ENCODE measurements at regions not wholly inside any gene's neighbourhood (a gene's known extent, or its start where the extent isn't known, plus 50 kb on each side); places are given as distances from the start of the nearest gene placed in this dataset.

DNA sequence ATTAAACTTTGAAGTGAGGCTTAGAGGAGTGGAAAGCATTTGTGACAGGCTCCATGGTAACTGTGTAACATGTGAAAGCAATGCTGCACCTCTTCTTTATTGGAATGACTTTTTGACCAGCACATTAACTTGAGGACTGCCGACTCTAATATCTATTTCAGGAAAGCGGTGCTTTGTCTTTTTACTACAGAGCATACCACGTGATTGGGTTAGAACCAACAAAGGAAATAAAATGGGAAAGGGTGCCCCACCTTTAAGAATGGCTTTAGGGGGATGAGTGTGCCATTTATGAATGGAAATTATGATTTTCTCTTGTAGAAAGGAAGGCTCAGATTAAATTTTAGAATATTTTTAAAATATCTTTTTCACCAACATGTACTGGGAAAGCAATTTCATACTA lies 57.3 kb upstream of the VPREB1 start:
- TF ChIP-seq CTCF (conservative IDR thresholded peaks at IDR 0.05; ENCODE audit: low read depth, low read length) (no peak), EZH2 (IDR thresholded peaks at IDR 0.05; ENCODE audit: borderline replicate concordance, low read depth, low read length, poor library complexity, severe bottlenecking) (no peak)

Measured in A673 (cell line).